ENCODE measurements at regions not wholly inside any gene's neighbourhood (a gene's known extent, or its start where the extent isn't known, plus 50 kb on each side); places are given as distances from the start of the nearest gene placed in this dataset.
"Not testable (repeated sequence)": the region's sequence is repeated elsewhere in the genome, so short reads cannot be mapped to it uniquely, and the experiment has no call there.

DNA sequence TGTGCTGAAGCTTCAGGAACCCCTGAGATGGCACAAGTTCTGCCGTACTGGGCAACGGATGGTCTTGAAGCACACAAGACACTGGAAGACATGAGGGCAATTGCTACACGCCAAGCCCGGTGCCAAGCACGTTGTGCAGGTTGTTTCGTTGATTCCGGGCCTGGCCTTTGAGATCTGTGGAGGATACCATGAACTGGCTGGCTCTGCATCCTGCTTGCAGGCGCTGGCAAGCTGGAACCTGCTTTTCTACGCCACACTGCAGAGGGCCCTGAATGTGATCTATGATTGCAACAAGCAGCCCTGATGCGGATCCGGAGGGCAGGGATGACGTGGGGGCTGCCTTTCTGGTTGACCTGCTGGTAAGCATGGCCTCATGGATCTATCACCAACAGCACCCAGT is 262.5 kb upstream of the ATP10A start:
- Mint-ChIP-seq H3K9me3 (ENCODE audit: unreplicated experiment) (no peaks in the 10 kb centered on the region), H3K27me3 (ENCODE audit: low read depth, unreplicated experiment) (peaks cover 3% of the 10 kb centered on the region), H3K4me3 (ENCODE audit: unreplicated experiment) (no peak overlapping the region), H3K4me1 (ENCODE audit: low read depth, unreplicated experiment) (no peaks in the 10 kb centered on the region), H3K36me3 (ENCODE audit: low read depth, unreplicated experiment) (no peaks in the 10 kb centered on the region), H3K27ac (ENCODE audit: unreplicated experiment) (no peak overlapping the region)
- Histone ChIP-seq H3K4me2 (ENCODE audit: low read length) (no peak overlapping the region), H3K79me2 (ENCODE audit: insufficient read depth, low read length) (no peaks in the 10 kb centered on the region), H3K4me3 (ENCODE audit: insufficient read depth, low read depth, low read length) (no peak overlapping the region), H3K9me3 (ENCODE audit: insufficient read depth, low read depth, low read length) (no peaks in the 10 kb centered on the region), H4K20me1 (ENCODE audit: insufficient read depth, low read length) (no peaks in the 10 kb centered on the region), H3K27me3 (ENCODE audit: insufficient read depth, low read length) (no peaks in the 10 kb centered on the region), H3K36me3 (ENCODE audit: insufficient read depth, low read length) (no peaks in the 10 kb centered on the region), H2AFZ (ENCODE audit: low read depth, low read length) (no peak overlapping the region), H3K27ac (ENCODE audit: low read depth, low read length) (no peak overlapping the region), H3K4me1 (ENCODE audit: insufficient read depth, low read length) (no peaks in the 10 kb centered on the region), H3K9ac (ENCODE audit: low read length) (no peak overlapping the region)
- TF ChIP-seq EZH2 (IDR thresholded peaks at IDR 0.05; ENCODE audit: insufficient read depth, low read length) = no peak
- TF ChIP-seq, protein P1, sequence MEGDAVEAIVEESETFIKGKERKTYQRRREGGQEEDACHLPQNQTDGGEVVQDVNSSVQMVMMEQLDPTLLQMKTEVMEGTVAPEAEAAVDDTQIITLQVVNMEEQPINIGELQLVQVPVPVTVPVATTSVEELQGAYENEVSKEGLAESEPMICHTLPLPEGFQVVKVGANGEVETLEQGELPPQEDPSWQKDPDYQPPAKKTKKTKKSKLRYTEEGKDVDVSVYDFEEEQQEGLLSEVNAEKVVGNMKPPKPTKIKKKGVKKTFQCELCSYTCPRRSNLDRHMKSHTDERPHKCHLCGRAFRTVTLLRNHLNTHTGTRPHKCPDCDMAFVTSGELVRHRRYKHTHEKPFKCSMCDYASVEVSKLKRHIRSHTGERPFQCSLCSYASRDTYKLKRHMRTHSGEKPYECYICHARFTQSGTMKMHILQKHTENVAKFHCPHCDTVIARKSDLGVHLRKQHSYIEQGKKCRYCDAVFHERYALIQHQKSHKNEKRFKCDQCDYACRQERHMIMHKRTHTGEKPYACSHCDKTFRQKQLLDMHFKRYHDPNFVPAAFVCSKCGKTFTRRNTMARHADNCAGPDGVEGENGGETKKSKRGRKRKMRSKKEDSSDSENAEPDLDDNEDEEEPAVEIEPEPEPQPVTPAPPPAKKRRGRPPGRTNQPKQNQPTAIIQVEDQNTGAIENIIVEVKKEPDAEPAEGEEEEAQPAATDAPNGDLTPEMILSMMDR (IDR thresholded peaks at IDR 0.05; ENCODE audit: insufficient read depth, low read depth, low read length) = no peak
- no peak for DNase-seq (ENCODE audit: low read depth)
- no peak for FAIRE-seq

DNA sequence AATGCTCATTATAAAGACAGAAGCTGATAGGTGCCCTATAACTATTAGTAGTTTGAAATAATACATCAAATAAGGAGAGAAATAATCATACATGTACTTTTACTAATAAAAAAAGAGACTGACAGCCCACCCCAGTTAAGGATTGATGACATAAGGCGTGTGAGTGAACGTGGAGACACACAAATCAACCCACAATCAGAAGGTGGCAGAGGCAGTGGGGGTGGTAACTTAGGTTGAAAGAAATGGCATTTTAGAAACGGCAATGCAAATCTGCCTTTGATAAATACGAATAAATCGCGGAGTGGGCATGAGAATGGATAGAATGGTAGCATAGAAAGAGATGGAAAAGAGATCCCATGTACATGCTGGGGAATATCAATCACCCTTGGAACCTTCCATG is 256.2 kb upstream of the ATP10A start:
- no peak overlapping the region for H3K4me2 ChIP-seq (ENCODE audit: low read length)
- Mint-ChIP-seq H3K4me3 (ENCODE audit: unreplicated experiment) (no peak overlapping the region), H3K27ac (ENCODE audit: unreplicated experiment) (no peak overlapping the region), H3K4me1 (ENCODE audit: low read depth, unreplicated experiment) (peaks cover 6% of the 10 kb centered on the region), H3K27me3 (ENCODE audit: low read depth, unreplicated experiment) (no peaks in the 10 kb centered on the region), H3K9me3 (ENCODE audit: unreplicated experiment) (peaks cover 3% of the 10 kb centered on the region), H3K36me3 (ENCODE audit: low read depth, unreplicated experiment) (no peaks in the 10 kb centered on the region)
- no peaks in the 10 kb centered on the region for H3K9me3 ChIP-seq (ENCODE audit: insufficient read depth, low read depth, low read length)
- no peaks in the 10 kb centered on the region for H3K36me3 ChIP-seq (ENCODE audit: insufficient read depth, low read length)
- no peak overlapping the region for H2AFZ ChIP-seq (ENCODE audit: low read depth, low read length)
- no peak overlapping the region for H3K27ac ChIP-seq (ENCODE audit: low read depth, low read length)
- H3K4me3 ChIP-seq (ENCODE audit: insufficient read depth, low read depth, low read length) = no peak overlapping the region
- H4K20me1 ChIP-seq (ENCODE audit: insufficient read depth, low read length) = no peaks in the 10 kb centered on the region
- H3K79me2 ChIP-seq (ENCODE audit: insufficient read depth, low read length) = no peaks in the 10 kb centered on the region
- no peaks in the 10 kb centered on the region for H3K4me1 ChIP-seq (ENCODE audit: insufficient read depth, low read length)
- no peaks in the 10 kb centered on the region for H3K27me3 ChIP-seq (ENCODE audit: insufficient read depth, low read length)
- H3K9ac ChIP-seq (ENCODE audit: low read length) = no peak overlapping the region
- FAIRE-seq (no peak), DNase-seq (ENCODE audit: low read depth) (no peak)
- no peak for TF ChIP-seq EZH2 (IDR thresholded peaks at IDR 0.05; ENCODE audit: insufficient read depth, low read length)
- TF ChIP-seq, protein P1 (IDR thresholded peaks at IDR 0.05; ENCODE audit: insufficient read depth, low read depth, low read length) = no peak

DNA sequence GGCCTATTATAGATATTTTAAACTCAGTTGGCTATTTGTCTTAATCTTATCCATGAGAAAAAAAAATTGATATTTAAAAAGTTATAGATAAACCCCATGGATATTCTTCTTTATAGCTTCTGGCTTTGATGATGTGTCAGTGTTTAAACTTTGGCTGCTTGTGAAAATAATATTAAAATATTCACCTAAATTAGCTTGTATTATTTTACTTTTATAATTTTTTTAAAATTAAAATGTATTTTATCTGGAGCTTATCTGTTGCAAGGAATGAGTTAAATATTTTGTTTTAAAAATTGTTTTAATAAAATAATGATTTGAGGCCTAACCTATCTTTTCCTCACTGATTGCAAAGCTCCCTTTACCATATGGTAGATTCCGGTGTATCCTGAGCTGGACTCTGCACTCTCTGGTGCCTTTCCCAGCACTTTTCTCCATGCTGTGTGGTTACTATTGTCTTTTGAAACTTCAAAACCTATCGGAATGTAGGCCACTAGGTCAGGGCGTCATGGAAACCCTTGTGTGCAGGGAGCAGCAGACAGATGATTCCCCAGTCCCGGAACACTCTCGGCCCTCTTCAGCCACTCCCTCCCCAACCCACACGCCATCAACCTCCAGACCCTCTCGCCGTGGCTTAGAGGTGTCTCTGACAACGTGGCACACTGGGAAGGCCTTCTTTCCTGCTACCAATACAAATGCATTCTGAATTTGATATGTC is 252.3 kb upstream of the ATP10A start:
- FAIRE-seq (no peak), DNase-seq (ENCODE audit: low read depth) (no peak)
- no peak overlapping the region for H2AFZ ChIP-seq (ENCODE audit: low read depth, low read length)
- Mint-ChIP-seq H3K9me3 (ENCODE audit: unreplicated experiment) (peaks cover 3% of the 10 kb centered on the region), H3K27ac (ENCODE audit: unreplicated experiment) (peak overlapping the region; percentile 8), H3K36me3 (ENCODE audit: low read depth, unreplicated experiment) (peaks cover 1% of the 10 kb centered on the region), H3K4me3 (ENCODE audit: unreplicated experiment) (no peak overlapping the region), H3K4me1 (ENCODE audit: low read depth, unreplicated experiment) (peaks cover 6% of the 10 kb centered on the region), H3K27me3 (ENCODE audit: low read depth, unreplicated experiment) (no peaks in the 10 kb centered on the region)
- no peak overlapping the region for H3K4me2 ChIP-seq (ENCODE audit: low read length)
- no peak overlapping the region for H3K27ac ChIP-seq (ENCODE audit: low read depth, low read length)
- H3K27me3 ChIP-seq (ENCODE audit: insufficient read depth, low read length) = no peaks in the 10 kb centered on the region
- no peaks in the 10 kb centered on the region for H3K36me3 ChIP-seq (ENCODE audit: insufficient read depth, low read length)
- H3K4me1 ChIP-seq (ENCODE audit: insufficient read depth, low read length) = no peaks in the 10 kb centered on the region
- no peak overlapping the region for H3K9ac ChIP-seq (ENCODE audit: low read length)
- H4K20me1 ChIP-seq (ENCODE audit: insufficient read depth, low read length) = no peaks in the 10 kb centered on the region
- no peaks in the 10 kb centered on the region for H3K79me2 ChIP-seq (ENCODE audit: insufficient read depth, low read length)
- TF ChIP-seq, protein P1 (IDR thresholded peaks at IDR 0.05; ENCODE audit: insufficient read depth, low read depth, low read length) = no peak
- TF ChIP-seq EZH2 (IDR thresholded peaks at IDR 0.05; ENCODE audit: insufficient read depth, low read length) = no peak
- H3K4me3 ChIP-seq (ENCODE audit: insufficient read depth, low read depth, low read length) = no peak overlapping the region
- H3K9me3 ChIP-seq (ENCODE audit: insufficient read depth, low read depth, low read length) = no peaks in the 10 kb centered on the region

DNA sequence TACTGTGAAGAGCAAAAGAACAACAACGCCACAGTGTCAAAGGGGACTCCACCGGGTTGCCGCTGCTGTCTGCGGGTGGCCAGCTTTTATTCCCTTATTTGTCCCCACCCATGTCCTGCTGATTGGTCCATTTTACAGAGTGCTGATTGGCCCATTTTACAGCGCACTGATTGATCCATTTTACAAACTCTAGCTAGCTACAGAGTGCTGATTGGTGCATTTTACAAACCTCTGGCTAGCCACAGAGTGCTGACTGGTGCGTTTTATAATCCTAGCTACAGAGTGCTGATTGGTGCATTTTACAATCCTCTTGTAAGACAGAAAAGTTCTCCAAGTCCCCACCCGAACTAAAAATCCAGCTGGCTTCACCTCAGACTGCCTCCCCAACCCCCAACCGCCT is 251.0 kb upstream of the ATP10A start:
- H3K4me3 Mint-ChIP-seq (ENCODE audit: unreplicated experiment); H3K9ac ChIP-seq (ENCODE audit: low read length); H3K4me1 Mint-ChIP-seq (ENCODE audit: low read depth, unreplicated experiment); H3K36me3 ChIP-seq (ENCODE audit: insufficient read depth, low read length); H3K79me2 ChIP-seq (ENCODE audit: insufficient read depth, low read length); H3K4me2 ChIP-seq (ENCODE audit: low read length); H3K9me3 Mint-ChIP-seq (ENCODE audit: unreplicated experiment); H3K9me3 ChIP-seq (ENCODE audit: insufficient read depth, low read depth, low read length); H3K36me3 Mint-ChIP-seq (ENCODE audit: low read depth, unreplicated experiment); H3K27me3 ChIP-seq (ENCODE audit: insufficient read depth, low read length); H4K20me1 ChIP-seq (ENCODE audit: insufficient read depth, low read length); DNase-seq (ENCODE audit: low read depth); H3K4me3 ChIP-seq (ENCODE audit: insufficient read depth, low read depth, low read length); FAIRE-seq; H3K27ac ChIP-seq (ENCODE audit: low read depth, low read length); H3K27me3 Mint-ChIP-seq (ENCODE audit: low read depth, unreplicated experiment); H3K27ac Mint-ChIP-seq (ENCODE audit: unreplicated experiment); H2AFZ ChIP-seq (ENCODE audit: low read depth, low read length); H3K4me1 ChIP-seq (ENCODE audit: insufficient read depth, low read length): not testable (repeated sequence)

All from astrocyte (in vitro differentiated cells and primary cell).